ENCODE measurements at regions not wholly inside any gene's neighbourhood (a gene's known extent, or its start where the extent isn't known, plus 50 kb on each side); places are given as distances from the start of the nearest gene placed in this dataset.

GRCh38 chr12:97951239-97951638, 488.6 kb downstream of the RMST start:
- TF ChIP-seq EZH2 (IDR thresholded peaks at IDR 0.05; ENCODE audit: borderline replicate concordance, insufficient read depth, low read depth, low read length, poor library complexity, severe bottlenecking) (no peak), CTCF (IDR thresholded peaks at IDR 0.05) (no peak)
